EH (cell line): ENCODE measurements at regions not wholly inside any gene's neighbourhood (a gene's known extent, or its start where the extent isn't known, plus 50 kb on each side); places are given as distances from the start of the nearest gene placed in this dataset.
"Not testable (repeated sequence)": the region's sequence is repeated elsewhere in the genome, so short reads cannot be mapped to it uniquely, and the experiment has no call there.

ENCODE experiments used
- DNase-seq: peaks from one replicate; pipeline ENCODE4 v3.0.0-alpha.2; 2015; ENCODE audit warnings: low read depth

GRCh38 chr18:11464129-11464528, 145.3 kb upstream of the SLC35G4 start:
- no peak for DNase-seq

GRCh38 chr18:11458447-11458846, 150.9 kb upstream of the SLC35G4 start:
- no peak for DNase-seq

GRCh38 chr18:11457853-11458252, 151.5 kb upstream of the SLC35G4 start:
- DNase-seq: not testable (repeated sequence)

- no peak for DNase-seq
These were observed 155.4 kb upstream of the SLC35G4 start for GRCh38 chr18:11454040-11454439.

DNA sequence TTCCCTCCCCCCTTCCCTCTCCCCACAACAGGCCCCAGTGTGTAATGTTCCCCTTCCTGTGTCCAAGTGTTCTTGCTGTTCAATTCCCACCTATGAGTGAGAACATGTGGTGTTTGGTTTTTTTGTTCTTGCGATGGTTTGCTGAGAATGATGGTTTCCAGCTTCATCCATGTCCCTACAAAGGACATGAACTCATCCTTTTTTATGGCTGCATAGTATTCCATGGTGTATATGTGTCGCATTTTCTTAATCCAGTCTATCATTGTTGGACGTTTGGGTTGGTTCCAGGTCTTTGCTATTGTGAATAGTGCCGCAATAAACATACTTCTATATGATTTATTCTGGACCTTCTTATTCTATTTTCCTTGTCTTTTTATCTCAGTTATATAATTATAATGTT, 165.2 kb upstream of the SLC35G4 start:
- not testable (repeated sequence) for DNase-seq

DNA sequence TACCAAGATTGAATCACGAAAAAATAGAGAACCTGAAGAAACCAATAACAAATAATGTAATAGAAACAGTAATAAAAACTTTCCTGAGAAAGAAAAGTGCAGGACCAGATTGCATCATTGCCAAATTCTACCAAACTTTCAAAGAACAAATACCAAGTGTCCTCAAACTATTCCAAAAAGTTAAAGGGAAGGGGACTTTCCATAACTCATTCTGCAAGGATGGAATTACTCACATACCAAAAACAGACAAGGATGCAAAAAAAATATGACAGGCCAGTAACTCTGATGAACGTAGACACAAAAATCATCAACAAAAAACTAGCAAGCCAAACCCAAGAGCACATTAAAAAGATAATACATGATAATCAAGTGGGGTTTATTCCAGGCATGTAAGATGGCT, 172.3 kb upstream of the SLC35G4 start:
- no peak for DNase-seq

DNA sequence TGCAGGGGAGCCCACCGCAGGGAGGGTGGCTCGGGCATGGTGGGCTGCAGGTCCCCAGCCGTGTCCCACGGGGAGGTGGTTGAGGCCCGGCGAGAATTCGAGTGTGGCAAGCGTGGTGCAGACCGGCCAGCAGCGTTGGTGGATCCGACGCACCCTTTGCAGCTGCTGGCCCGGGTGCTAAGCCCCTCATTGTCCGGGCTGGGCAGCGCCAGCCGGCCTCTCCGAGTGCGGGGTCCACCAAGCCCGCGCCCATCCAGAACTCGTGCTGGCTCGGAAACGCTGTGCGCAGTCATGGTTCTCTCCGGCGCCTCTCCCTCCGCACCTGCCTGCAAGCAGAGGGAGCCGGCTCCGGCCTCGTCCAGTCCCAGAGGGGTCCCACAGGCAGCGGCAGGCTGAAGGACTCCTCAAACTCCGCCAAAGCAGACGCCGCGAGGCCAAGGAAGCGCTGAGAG, 177.0 kb upstream of the SLC35G4 start:
- no peak for DNase-seq

DNA sequence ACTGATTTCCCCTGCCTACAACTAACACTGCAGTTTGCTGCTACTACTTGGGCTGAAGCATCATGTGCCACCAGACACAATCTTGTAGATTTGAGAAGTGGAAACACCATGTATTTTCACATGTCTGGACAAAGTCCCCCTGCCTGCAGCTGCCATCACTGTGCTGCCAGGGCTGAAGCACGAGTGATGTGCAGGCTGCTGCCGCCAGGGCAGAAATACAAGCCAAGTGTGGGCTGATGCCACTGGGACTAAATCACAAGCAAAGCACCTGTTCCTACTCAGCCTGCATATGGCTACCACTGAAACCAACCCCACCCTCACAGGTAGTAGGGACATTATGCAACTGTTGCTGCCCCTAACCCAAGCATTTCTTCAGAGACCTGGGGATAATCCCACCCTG, 179.5 kb upstream of the SLC35G4 start:
- no peak for DNase-seq

GRCh38 chr18:11425211-11425610, 184.2 kb upstream of the SLC35G4 start:
- no peak for DNase-seq

DNA sequence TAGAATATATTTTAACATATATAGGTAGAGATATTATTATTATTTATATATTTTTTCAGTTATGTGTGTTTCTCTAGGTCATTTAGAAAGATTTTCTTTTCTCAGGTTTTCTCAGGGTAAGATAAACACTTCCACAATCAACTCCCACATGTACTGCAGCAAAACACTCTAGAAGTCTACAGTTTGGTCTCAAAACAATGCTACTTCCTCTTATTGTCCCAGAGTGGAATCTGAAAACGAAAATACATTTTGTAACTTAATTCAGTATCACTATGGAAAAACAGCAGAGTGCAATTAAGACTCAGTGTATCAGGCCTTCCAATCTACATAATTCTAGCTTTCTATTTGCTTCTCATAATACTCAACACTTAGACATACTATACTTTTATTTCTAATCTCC, 190.1 kb upstream of the SLC35G4 start:
- no peak for DNase-seq

DNA sequence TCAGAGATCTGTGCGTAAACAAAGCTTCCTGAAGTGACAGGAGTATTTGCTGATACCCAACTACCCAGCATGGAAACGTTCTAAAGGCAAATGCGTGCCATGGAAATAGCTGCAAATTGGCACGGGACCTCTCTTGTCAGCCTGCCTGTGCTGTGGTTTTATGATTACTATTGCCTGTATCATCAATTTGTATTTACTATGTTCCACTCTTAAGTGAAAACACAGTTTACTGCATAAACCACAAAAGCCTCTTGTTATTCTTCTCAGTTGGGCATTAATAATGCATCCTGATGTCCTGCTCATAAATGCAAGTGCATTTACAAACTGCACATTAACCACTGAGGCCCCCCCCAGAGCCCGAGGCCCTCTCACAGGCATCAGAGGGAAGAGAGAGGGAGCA, 196.6 kb upstream of the SLC35G4 start:
- DNase-seq: no peak

DNA sequence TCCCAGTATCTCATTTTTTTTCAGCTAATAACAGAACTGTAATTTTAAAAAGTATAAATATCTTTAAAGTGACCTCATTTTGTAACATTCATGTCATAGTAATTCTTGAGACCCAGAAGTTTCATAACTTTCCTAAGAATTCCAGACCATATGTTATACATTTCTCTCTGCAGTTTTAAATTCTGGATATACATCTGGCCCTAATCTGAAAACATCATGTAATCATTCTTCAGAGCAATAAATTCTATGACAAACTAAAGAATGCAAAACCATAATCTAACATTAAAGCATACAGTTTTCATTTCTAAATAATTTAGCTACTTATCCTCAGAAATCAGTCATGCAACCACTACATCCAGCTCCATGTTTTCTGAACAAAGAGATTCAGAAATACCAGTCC, 198.3 kb upstream of the SLC35G4 start:
- DNase-seq: peak; percentile 48

DNA sequence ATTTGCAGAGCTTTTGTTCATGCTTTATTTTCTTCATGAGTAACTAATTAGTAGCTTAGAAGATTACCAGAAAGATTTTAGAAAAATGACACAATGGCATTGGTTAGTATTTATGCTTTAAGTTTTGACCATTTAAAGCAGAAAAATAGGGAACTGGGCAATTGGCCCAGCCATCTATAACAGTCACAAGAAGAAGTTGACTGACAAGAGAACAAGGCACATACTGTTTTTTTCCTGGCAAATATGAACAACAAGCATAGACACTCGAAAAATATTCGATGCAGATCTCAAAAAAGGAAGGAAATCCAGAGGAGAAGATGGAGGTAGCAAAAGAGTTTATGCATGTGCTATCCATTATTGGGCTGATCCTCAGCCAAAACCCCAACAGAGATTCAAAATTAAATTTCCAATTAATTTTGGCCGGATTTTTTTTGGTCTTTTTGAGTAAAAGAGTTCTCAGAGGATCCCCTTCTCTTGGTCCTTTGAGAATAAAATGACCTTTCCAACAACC, 200.8 kb upstream of the SLC35G4 start:
- DNase-seq: no peak

DNA sequence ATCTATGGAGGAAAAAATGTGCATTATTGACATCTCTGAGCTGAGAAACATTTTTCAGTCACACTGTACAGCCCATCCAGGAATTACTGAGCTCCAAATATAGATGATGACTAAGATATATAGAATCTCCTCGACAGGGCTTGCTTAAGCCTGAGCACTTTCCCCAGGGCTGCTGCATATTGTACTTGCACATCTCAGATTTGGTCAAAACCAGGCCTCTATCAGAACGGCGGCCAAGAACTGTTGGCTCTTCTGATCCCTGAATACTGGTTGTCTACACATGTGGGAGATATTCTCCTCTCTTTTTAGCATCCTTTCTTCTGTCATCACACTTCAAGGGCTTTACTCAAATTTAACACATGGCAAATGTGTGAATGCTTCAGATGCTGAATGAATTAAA, 201.5 kb upstream of the SLC35G4 start:
- DNase-seq: peak; percentile 71

DNA sequence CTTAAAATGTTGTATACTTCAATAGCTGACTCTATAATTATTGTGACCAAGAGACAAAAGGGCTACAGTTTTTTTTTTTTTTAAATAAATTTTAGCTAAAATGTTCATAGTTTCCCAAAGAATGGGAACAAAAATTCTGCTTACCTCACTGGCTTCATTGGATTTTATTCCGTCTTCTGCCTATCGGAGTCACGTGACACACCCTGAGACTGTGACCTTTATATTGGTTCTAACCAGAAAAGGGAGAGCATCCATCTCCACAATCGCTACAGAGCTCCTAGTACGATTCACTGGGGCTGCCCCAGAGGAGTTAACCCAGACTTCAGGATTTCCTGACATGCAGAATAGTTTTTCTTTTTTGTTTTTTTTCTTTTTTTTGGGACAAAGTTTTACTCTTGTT, 203.6 kb upstream of the SLC35G4 start:
- no peak for DNase-seq

- no peak for DNase-seq
These were observed 208.7 kb upstream of the SLC35G4 start for GRCh38 chr18:11400703-11401102.

- peak; percentile 14 for DNase-seq
These were observed 210.8 kb upstream of the SLC35G4 start for GRCh38 chr18:11398625-11399024.

GRCh38 chr18:11392980-11393885, 216.2 kb upstream of the SLC35G4 start:
- DNase-seq: peak; percentile 1

DNA sequence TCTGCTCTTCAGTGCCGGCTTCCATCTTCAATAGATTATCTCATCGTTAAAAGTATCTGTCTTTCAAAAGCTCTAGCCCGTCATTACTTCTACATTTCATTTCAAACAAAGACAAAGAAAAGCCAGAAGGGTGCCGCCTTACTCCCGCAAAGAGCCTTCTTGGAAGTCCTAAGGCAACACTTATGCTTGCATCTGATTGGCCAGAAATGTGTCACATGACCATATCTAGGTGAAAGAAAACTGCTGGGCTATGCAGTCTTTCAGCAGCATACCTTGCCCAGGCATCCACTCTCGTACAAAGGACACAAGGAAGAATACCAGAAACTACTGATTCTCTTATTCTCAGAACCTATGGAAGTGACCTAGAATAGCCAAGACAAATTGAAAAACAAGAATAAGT, 217.1 kb upstream of the SLC35G4 start:
- no peak for DNase-seq

DNA sequence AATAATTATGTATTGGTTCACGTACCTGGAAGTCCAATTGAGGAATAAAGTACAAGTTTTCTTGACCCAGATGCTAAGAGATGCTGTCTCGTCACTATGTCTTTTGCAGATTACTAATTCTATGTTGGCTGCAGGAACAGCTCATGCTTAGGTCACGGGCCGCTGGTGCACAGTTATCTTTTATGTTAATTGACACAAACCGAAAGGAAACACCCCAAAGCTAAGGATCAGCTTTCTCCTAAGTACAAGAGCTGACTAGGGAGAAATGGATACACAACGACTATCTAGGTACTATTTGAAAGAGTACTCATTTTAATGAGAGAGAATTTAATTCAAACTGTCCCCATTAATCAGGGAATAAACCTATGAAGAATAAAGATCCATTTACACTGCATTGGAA, 217.7 kb upstream of the SLC35G4 start:
- peak; percentile 12 for DNase-seq

GRCh38 chr18:11388755-11389680, 220.4 kb upstream of the SLC35G4 start:
- DNase-seq: no peak

DNA sequence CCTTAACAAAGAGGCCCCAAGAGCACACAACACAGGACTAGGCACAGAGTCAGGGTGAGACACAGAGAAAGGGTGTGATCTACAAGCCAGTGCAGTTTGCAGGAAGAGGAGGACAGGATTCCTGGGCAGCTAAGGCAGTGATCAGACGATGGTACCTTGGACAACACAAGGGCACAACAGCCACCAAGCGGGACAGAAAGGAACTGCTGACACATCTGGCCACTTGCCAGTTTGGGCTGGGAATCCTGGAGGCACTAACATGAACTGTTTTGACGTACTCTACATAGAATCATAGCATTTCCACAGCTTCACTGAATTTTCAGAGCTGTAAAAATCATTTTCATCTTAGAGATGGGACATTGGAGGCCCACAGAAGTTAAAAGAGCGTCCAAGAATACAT, 221.5 kb upstream of the SLC35G4 start:
- peak; percentile 62 for DNase-seq

GRCh38 chr18:11383381-11383780, 226.0 kb upstream of the SLC35G4 start:
- DNase-seq: no peak
